Endothelial cell of umbilical vein (primary cell): ENCODE measurements at regions not wholly inside any gene's neighbourhood (a gene's known extent, or its start where the extent isn't known, plus 50 kb on each side); places are given as distances from the start of the nearest gene placed in this dataset.

Source experiments
- BruUV-seq: library from RNA; stranded (reverse); fragments of 400-500 nt; replicated peaks from 2 replicates; lab custom pipeline; 2021; lab: Mats Ljungman, UMichigan
- CTCF ChIA-PET: fragments of 300-600, 350-600 bp; sonication (Branson Sonifier 250); formaldehyde crosslinking; loops from one replicate; lab custom pipeline; 2021; ENCODE audit warnings: antibody characterized with exemption, inconsistent platforms; lab: Charles Lee
- POLR2A ChIA-PET: fragments of 300-600, 350-600 bp; sonication (Branson Sonifier 250); formaldehyde crosslinking; loops from one replicate; lab custom pipeline; 2021; ENCODE audit warnings: antibody characterized with exemption, inconsistent platforms; lab: Charles Lee
- DNase-seq: peaks from one replicate; pipeline ENCODE4 v3.0.0-alpha.2; 2011; ENCODE audit warnings: low read depth, low spot score
- FAIRE-seq: peaks from 2 replicates; lab custom pipeline; 2011; peaks lifted over from hg19 to GRCh38; lab: Jason Lieb, UNC
- H2AFZ ChIP-seq: 2 replicates; pipeline ENCODE4 v1.6.0; 2012; ENCODE audit warnings: low read depth, low read length, control low read depth, inconsistent platforms
- H3K27ac ChIP-seq: 2 replicates; pipeline ENCODE4 v1.5.1; 2011; ENCODE audit warnings: low read depth, mild to moderate bottlenecking, control low read depth, low read length, moderate library complexity; ENCODE audit not compliant: insufficient read depth
- H3K27me3 ChIP-seq, 2 experiments: 2 replicates each; pipeline versions ENCODE4 v1.6.0 to v1.6.1; 2011; ENCODE audit warnings: low read length in 2 of 2, mixed read lengths in 1 of 2; ENCODE audit not compliant: control insufficient read depth in 2 of 2, insufficient read depth in 2 of 2
- H3K36me3 ChIP-seq, 2 experiments: 2 replicates in 1 of 2; 3 replicates in 1 of 2; pipeline ENCODE4 v1.5.1; 2011; ENCODE audit warnings: low read length in 2 of 2, mild to moderate bottlenecking in 1 of 2, moderate library complexity in 1 of 2; ENCODE audit not compliant: control insufficient read depth in 2 of 2, insufficient read depth in 2 of 2; ENCODE audit errors: extremely low read depth in 1 of 2
- H3K4me1 ChIP-seq: 3 replicates; pipeline ENCODE4 v1.5.1; 2011; ENCODE audit warnings: mild to moderate bottlenecking, low read length; ENCODE audit not compliant: control insufficient read depth, insufficient read depth; ENCODE audit errors: extremely low read depth
- H3K4me2 ChIP-seq: 2 replicates; pipeline ENCODE4 v1.6.1; 2011; ENCODE audit warnings: low read length, control low read depth, mixed read lengths; ENCODE audit not compliant: insufficient read depth
- H3K4me3 ChIP-seq, 3 experiments: fragments of 200-600 bp in 1 of 3; sonication (generic), shearing (Covaris generic) in 1 of 3; replicated peaks in 1 of 3; 2 replicates each; pipeline ENCODE4 v1.5.1; 2011 to 2016; ENCODE audit warnings: control low read depth in 3 of 3, low read length in 3 of 3, mild to moderate bottlenecking in 2 of 3, inconsistent platforms in 1 of 3, low read depth in 1 of 3, moderate library complexity in 1 of 3; ENCODE audit not compliant: insufficient read depth in 1 of 3
- H3K79me2 ChIP-seq: 2 replicates; pipeline ENCODE4 v1.6.0; 2012; ENCODE audit warnings: low read length, inconsistent platforms; ENCODE audit not compliant: control insufficient read depth, insufficient read depth
- H3K9ac ChIP-seq: replicated peaks from 2 replicates; pipeline ENCODE3; 2011; ENCODE audit warnings: low read length, control low read depth; ENCODE audit not compliant: insufficient read depth; ENCODE audit errors: extremely low read depth
- H3K9me1 ChIP-seq: replicated peaks from 3 replicates; pipeline ENCODE4 v1.6.0; 2011; ENCODE audit warnings: mild to moderate bottlenecking, low read length; ENCODE audit not compliant: control insufficient read depth, insufficient read depth; ENCODE audit errors: extremely low read depth
- H3K9me3 ChIP-seq: replicated peaks from 2 replicates; pipeline ENCODE4 v1.5.1; 2012; ENCODE audit warnings: low read length, inconsistent platforms; ENCODE audit not compliant: control insufficient read depth, insufficient read depth
- H4K20me1 ChIP-seq: replicated peaks from 2 replicates; pipeline ENCODE3; 2011; ENCODE audit warnings: mild to moderate bottlenecking, low read length; ENCODE audit not compliant: control insufficient read depth, insufficient read depth; ENCODE audit errors: extremely low read depth
- CTCF ChIP-seq, 2 donors: IDR thresholded peaks; 1 replicate in 1 of 2; 2 replicates in 1 of 2; pipeline ENCODE4 v1.5.1; 2011; ENCODE audit warnings: low read length in 2 of 2, mild to moderate bottlenecking in 2 of 2, moderate library complexity in 2 of 2, control low read depth in 1 of 2, inconsistent platforms in 1 of 2, low read depth in 1 of 2; ENCODE audit not compliant: insufficient read depth in 1 of 2; ENCODE audit errors: extremely low read depth in 1 of 2
- EZH2 ChIP-seq: IDR thresholded peaks from 2 replicates; pipeline ENCODE4 v1.6.1; 2012; ENCODE audit warnings: borderline replicate concordance, low read depth, mild to moderate bottlenecking, moderate library complexity, low read length, inconsistent platforms; ENCODE audit not compliant: severe bottlenecking
- FOS ChIP-seq: IDR thresholded peaks from 2 replicates; pipeline ENCODE4 v1.6.1; 2011; ENCODE audit warnings: mild to moderate bottlenecking, low read length, moderate library complexity, borderline replicate concordance; ENCODE audit not compliant: insufficient read depth
- GATA2 ChIP-seq: IDR thresholded peaks from 2 replicates; pipeline ENCODE4 v1.7.0; 2011; ENCODE audit warnings: low read depth, mild to moderate bottlenecking, moderate library complexity, mixed read lengths, low read length; ENCODE audit not compliant: insufficient read length, insufficient read depth
- JUN ChIP-seq: IDR thresholded peaks from 2 replicates; pipeline ENCODE4 v1.6.1; 2011; ENCODE audit warnings: borderline replicate concordance, low read depth; ENCODE audit not compliant: insufficient read length, insufficient read depth
- MAX ChIP-seq: IDR thresholded peaks from 2 replicates; pipeline ENCODE4 v1.6.1; 2011; ENCODE audit not compliant: insufficient read depth, insufficient read length
- MYC ChIP-seq: IDR thresholded peaks from one replicate; pipeline ENCODE4 v1.6.1; 2011; ENCODE audit warnings: mild to moderate bottlenecking, low read depth, low read length
- POLR2A ChIP-seq: IDR thresholded peaks from 2 replicates; pipeline ENCODE4 v1.6.1; 2012; ENCODE audit warnings: low read depth, mild to moderate bottlenecking, control low read depth, low read length
- POLR2AphosphoS5 ChIP-seq: IDR thresholded peaks from 2 replicates; pipeline ENCODE4 v1.6.1; 2012; ENCODE audit warnings: low read depth, mild to moderate bottlenecking, control low read depth, low read length, moderate library complexity; ENCODE audit not compliant: insufficient read depth
- dilution Hi-C: fragments of 300-500 bp; cut with MboI; formaldehyde crosslinking; loops from one replicate; pipeline ENCODE4 v1.15.0; 2019; ENCODE audit warnings: low sequenced_read_pairs; ENCODE audit not compliant: extremely low pct_ligation_motif_present
- intact Hi-C: fragments of 100-400 bp; cut with micrococcal nuclease; formaldehyde crosslinking; loops from one replicate; pipeline ENCODE4 v1.10.0; 2022

GRCh38 chr13:106176117-106176516 lies 359.3 kb downstream of the EFNB2 start:
- TF ChIP-seq MYC, result no peak
- no peak for TF ChIP-seq JUN
- TF ChIP-seq GATA2, result no peak
- no peak for TF ChIP-seq POLR2AphosphoS5
- no peak for TF ChIP-seq MAX
- TF ChIP-seq POLR2A, result no peak
- no peak for TF ChIP-seq EZH2
- TF ChIP-seq FOS, result no peak
- TF ChIP-seq CTCF (IDR thresholded peaks at IDR 0.05; ENCODE audit: extremely low read depth in 1 of 2, insufficient read depth in 1 of 2, low read depth in 1 of 2, low read length in 2 of 2), result no peak
- H2AFZ ChIP-seq, result peak overlapping the region; percentile 68
- H3K4me3 ChIP-seq, result no peak overlapping the region
- intact Hi-C loops, result no loop called here
- no peaks in the 10 kb centered on the region for H3K27me3 ChIP-seq
- ChIA-PET POLR2A (no interaction called here), CTCF (no interaction called here)
- no peaks in the 10 kb centered on the region for H3K4me1 ChIP-seq
- no peak overlapping the region for H3K27ac ChIP-seq
- no peaks in the 10 kb centered on the region for H4K20me1 ChIP-seq
- H3K9me1 ChIP-seq, result no peaks in the 10 kb centered on the region
- no peaks in the 10 kb centered on the region for H3K36me3 ChIP-seq
- H3K9me3 ChIP-seq, result no peaks in the 10 kb centered on the region
- no peak overlapping the region for H3K4me2 ChIP-seq
- dilution Hi-C loops, result no loop called here
- no peak overlapping the region for H3K9ac ChIP-seq
- FAIRE-seq (no peak), DNase-seq (no peak)
- no TSS peak for BruUV-seq
- no peaks in the 10 kb centered on the region for H3K79me2 ChIP-seq
